ENCODE measurements at regions not wholly inside any gene's neighbourhood (a gene's known extent, or its start where the extent isn't known, plus 50 kb on each side); places are given as distances from the start of the nearest gene placed in this dataset.

DNA sequence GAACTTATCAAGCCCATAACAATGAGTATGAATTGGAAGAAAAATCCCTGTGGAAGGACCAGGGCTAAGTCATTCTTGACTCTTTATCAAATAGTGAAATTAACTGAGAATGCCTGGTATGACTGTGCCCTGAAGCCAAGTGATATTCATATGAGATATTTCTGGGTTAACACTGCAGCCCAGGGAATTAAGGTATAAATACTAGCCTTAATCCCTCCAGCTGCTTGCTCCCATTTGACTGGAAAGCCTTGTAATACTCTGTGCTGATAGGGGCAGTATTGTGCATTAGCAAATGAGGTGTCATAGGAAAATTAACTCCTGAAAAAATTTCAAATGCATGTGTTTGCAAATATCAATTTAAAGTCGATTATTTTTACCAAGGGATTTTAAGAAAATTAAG is 568.8 kb downstream of the LMO4 start:
- TF ChIP-seq, protein P1, sequence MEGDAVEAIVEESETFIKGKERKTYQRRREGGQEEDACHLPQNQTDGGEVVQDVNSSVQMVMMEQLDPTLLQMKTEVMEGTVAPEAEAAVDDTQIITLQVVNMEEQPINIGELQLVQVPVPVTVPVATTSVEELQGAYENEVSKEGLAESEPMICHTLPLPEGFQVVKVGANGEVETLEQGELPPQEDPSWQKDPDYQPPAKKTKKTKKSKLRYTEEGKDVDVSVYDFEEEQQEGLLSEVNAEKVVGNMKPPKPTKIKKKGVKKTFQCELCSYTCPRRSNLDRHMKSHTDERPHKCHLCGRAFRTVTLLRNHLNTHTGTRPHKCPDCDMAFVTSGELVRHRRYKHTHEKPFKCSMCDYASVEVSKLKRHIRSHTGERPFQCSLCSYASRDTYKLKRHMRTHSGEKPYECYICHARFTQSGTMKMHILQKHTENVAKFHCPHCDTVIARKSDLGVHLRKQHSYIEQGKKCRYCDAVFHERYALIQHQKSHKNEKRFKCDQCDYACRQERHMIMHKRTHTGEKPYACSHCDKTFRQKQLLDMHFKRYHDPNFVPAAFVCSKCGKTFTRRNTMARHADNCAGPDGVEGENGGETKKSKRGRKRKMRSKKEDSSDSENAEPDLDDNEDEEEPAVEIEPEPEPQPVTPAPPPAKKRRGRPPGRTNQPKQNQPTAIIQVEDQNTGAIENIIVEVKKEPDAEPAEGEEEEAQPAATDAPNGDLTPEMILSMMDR (IDR thresholded peaks at IDR 0.05), result no peak
- no peak for TF ChIP-seq POLR2A (IDR thresholded peaks at IDR 0.05)
